HT1080 (cell line): ENCODE measurements at regions not wholly inside any gene's neighbourhood (a gene's known extent, or its start where the extent isn't known, plus 50 kb on each side); places are given as distances from the start of the nearest gene placed in this dataset. TPM values are rescaled to one million over a fixed set of nuclear protein-coding genes. Genes with fewer than 3 reads are reported as not detected.
A peak's percentile ranks its signal among the peaks of the same experiment; 100 is the strongest.

Source experiments
- DNase-seq: peaks from one replicate; pipeline ENCODE4 v3.0.0-alpha.2; 2015; ENCODE audit warnings: low read depth
- small RNA-seq: library from RNA; depleted of rRNA; stranded (forward); fragments of <200 nt; gene quantifications from one replicate; pipeline ENCODE3, GENCODE V24; 2014

- peak; percentile 1 for DNase-seq
Observed at GRCh38 chr1:107004421-107004820, 52.1 kb upstream of the PRMT6 start.

Small RNA genes lying in the stretch of these regions (small RNA-seq; reads per million reads assigned to genes)
- not detected for gene AL596327.1
- not detected for gene SEPT2P1
